Liver (tissue), 3 donors: ENCODE measurements at regions not wholly inside any gene's neighbourhood (a gene's known extent, or its start where the extent isn't known, plus 50 kb on each side); places are given as distances from the start of the nearest gene placed in this dataset.

Experiments used
- CTCF ChIP-seq: fragments of 150-350 bp; IDR thresholded peaks from 2 replicates; pipeline ENCODE4 v1.5.1; 2017; ENCODE audit warnings: improper control_type of control experiment, low read depth, low read length; ENCODE audit not compliant: missing input control
- MAX ChIP-seq: IDR thresholded peaks from 2 replicates; pipeline ENCODE4 v1.6.1; 2016; ENCODE audit warnings: antibody characterized with exemption
- RAD21 ChIP-seq, 2 donors: IDR thresholded peaks; 2 replicates each; pipeline ENCODE4 v1.6.1; 2016; ENCODE audit warnings: antibody characterized with exemption in 2 of 2, mild to moderate bottlenecking in 2 of 2
- RXRA ChIP-seq, 2 donors: IDR thresholded peaks; 2 replicates each; pipeline ENCODE4 v1.6.1; 2017 to 2018; ENCODE audit warnings: antibody characterized with exemption in 2 of 2, mild to moderate bottlenecking in 1 of 2
- ZBTB33 ChIP-seq: IDR thresholded peaks from 2 replicates; pipeline ENCODE4 v1.6.1; 2016; ENCODE audit warnings: antibody characterized with exemption
- donor health status: healthy.
- donor health status: healthy.

- TF ChIP-seq CTCF (no peak), MAX (no peak), RXRA (IDR thresholded peaks at IDR 0.05) (no peak), RAD21 (IDR thresholded peaks at IDR 0.05) (no peak), ZBTB33 (no peak)
These were observed 138.8 kb downstream of the OAT start for GRCh38 chr10:124279882-124280281.
